DND-41 (cell line): ENCODE measurements at regions not wholly inside any gene's neighbourhood (a gene's known extent, or its start where the extent isn't known, plus 50 kb on each side); places are given as distances from the start of the nearest gene placed in this dataset.

Experiments
- ATAC-seq: fragments of 200-7000 bp; cut with Tn5 transposase; 3 replicates; pipeline ENCODE4 v1.9.1; 2021; ENCODE audit warnings: low read depth; ENCODE audit not compliant: insufficient read depth
- DNase-seq: peaks from one replicate; pipeline ENCODE4 v3.0.0-alpha.2; 2020
- H2AFZ ChIP-seq: 2 replicates; pipeline ENCODE4 v1.6.0; 2012; ENCODE audit warnings: low read depth, low read length
- H3K27ac ChIP-seq: 2 replicates; pipeline ENCODE4 v1.5.1; 2012; ENCODE audit warnings: low read length, inconsistent platforms
- H3K27me3 ChIP-seq: fragments of 200-600 bp; sonication (generic); 2 replicates; pipeline ENCODE4 v1.6.0; 2012; ENCODE audit warnings: low read length, mild to moderate bottlenecking, inconsistent platforms; ENCODE audit not compliant: insufficient read depth, poor library complexity
- H3K36me3 ChIP-seq: 2 replicates; pipeline ENCODE4 v1.5.1; 2012; ENCODE audit warnings: low read length, inconsistent platforms; ENCODE audit not compliant: insufficient read depth
- H3K4me1 ChIP-seq: 2 replicates; pipeline ENCODE4 v1.5.1; 2012; ENCODE audit warnings: mild to moderate bottlenecking, low read length; ENCODE audit not compliant: insufficient read depth
- H3K4me2 ChIP-seq: 2 replicates; pipeline ENCODE4 v1.6.0; 2012; ENCODE audit warnings: mild to moderate bottlenecking, moderate library complexity, low read length, inconsistent platforms; ENCODE audit not compliant: insufficient read depth
- H3K4me3 ChIP-seq, 2 experiments: fragments of 200-600 bp in 1 of 2; shearing (Covaris generic) in 1 of 2; 2 replicates each; pipeline ENCODE4 v1.5.1; 2012 to 2016; ENCODE audit warnings: inconsistent platforms in 2 of 2, low read length in 2 of 2, mild to moderate bottlenecking in 2 of 2, low read depth in 1 of 2, moderate library complexity in 1 of 2
- H3K79me2 ChIP-seq: 2 replicates; pipeline ENCODE4 v1.6.0; 2012; ENCODE audit warnings: low read length, inconsistent platforms; ENCODE audit not compliant: insufficient read depth
- H3K9ac ChIP-seq: 2 replicates; pipeline ENCODE4 v1.6.0; 2012; ENCODE audit warnings: low read depth, mild to moderate bottlenecking, inconsistent platforms, low read length, moderate library complexity
- H3K9me3 ChIP-seq: 2 replicates; pipeline ENCODE4 v1.5.1; 2012; ENCODE audit warnings: low read length, moderate library complexity, mild to moderate bottlenecking, inconsistent platforms; ENCODE audit not compliant: insufficient read depth, severe bottlenecking
- H4K20me1 ChIP-seq: 2 replicates; pipeline ENCODE4 v1.6.0; 2012; ENCODE audit warnings: low read length; ENCODE audit not compliant: insufficient read depth
- CTCF ChIP-seq: IDR thresholded peaks from 2 replicates; pipeline ENCODE4 v1.5.1; 2012; ENCODE audit warnings: borderline replicate concordance, low read length, moderate library complexity, mild to moderate bottlenecking; ENCODE audit not compliant: poor library complexity, severe bottlenecking; ENCODE audit errors: extremely low read depth
- EZH2 ChIP-seq: IDR thresholded peaks from 3 replicates; pipeline ENCODE4 v1.6.1; 2012; ENCODE audit warnings: borderline replicate concordance, low read depth, mild to moderate bottlenecking, moderate library complexity, low read length, inconsistent platforms; ENCODE audit not compliant: severe bottlenecking

GRCh38 chr3:20323307-20323927 lies 137.4 kb upstream of the SGO1 start:
- no peak overlapping the region for H3K27ac ChIP-seq
- no peaks in the 10 kb centered on the region for H3K79me2 ChIP-seq
- no peaks in the 10 kb centered on the region for H3K9me3 ChIP-seq
- H4K20me1 ChIP-seq = no peaks in the 10 kb centered on the region
- ATAC-seq = no peak
- H2AFZ ChIP-seq = no peak overlapping the region
- no peak for DNase-seq
- H3K36me3 ChIP-seq = no peaks in the 10 kb centered on the region
- no peak overlapping the region for H3K4me3 ChIP-seq
- no peaks in the 10 kb centered on the region for H3K4me1 ChIP-seq
- H3K4me2 ChIP-seq = no peak overlapping the region
- TF ChIP-seq CTCF (no peak), EZH2 (no peak)
- no peaks in the 10 kb centered on the region for H3K27me3 ChIP-seq
- no peak overlapping the region for H3K9ac ChIP-seq

- Histone ChIP-seq H3K79me2 (no peaks in the 10 kb centered on the region), H3K36me3 (no peaks in the 10 kb centered on the region), H3K27me3 (no peaks in the 10 kb centered on the region), H4K20me1 (no peaks in the 10 kb centered on the region), H3K27ac (no peak overlapping the region), H3K9ac (no peak overlapping the region), H3K4me3 (no peak overlapping the region), H3K4me2 (no peak overlapping the region), H2AFZ (no peak overlapping the region), H3K9me3 (no peaks in the 10 kb centered on the region), H3K4me1 (no peaks in the 10 kb centered on the region)
- ATAC-seq = no peak
- no peak for DNase-seq
- TF ChIP-seq EZH2 (no peak), CTCF (no peak)
Observed at GRCh38 chr3:20322085-20322484, 136.1 kb upstream of the SGO1 start.

- Histone ChIP-seq H3K36me3 (no peaks in the 10 kb centered on the region), H3K27me3 (no peaks in the 10 kb centered on the region), H3K4me3 (no peak overlapping the region), H3K79me2 (no peaks in the 10 kb centered on the region), H4K20me1 (no peaks in the 10 kb centered on the region), H3K9ac (no peak overlapping the region), H3K4me2 (no peak overlapping the region), H3K4me1 (no peaks in the 10 kb centered on the region), H3K27ac (no peak overlapping the region), H2AFZ (no peak overlapping the region), H3K9me3 (no peaks in the 10 kb centered on the region)
- DNase-seq = no peak
- ATAC-seq = no peak
- TF ChIP-seq EZH2 = no peak
- no peak for TF ChIP-seq CTCF
Observed at GRCh38 chr3:20321391-20322047, 135.5 kb upstream of the SGO1 start.

GRCh38 chr3:20320489-20320888 lies 134.5 kb upstream of the SGO1 start:
- H3K4me3 ChIP-seq = no peak overlapping the region
- no peak for ATAC-seq
- no peaks in the 10 kb centered on the region for H3K27me3 ChIP-seq
- no peaks in the 10 kb centered on the region for H3K36me3 ChIP-seq
- H3K4me2 ChIP-seq = no peak overlapping the region
- H3K9me3 ChIP-seq = no peaks in the 10 kb centered on the region
- no peaks in the 10 kb centered on the region for H4K20me1 ChIP-seq
- no peak for DNase-seq
- TF ChIP-seq CTCF (no peak), EZH2 (no peak)
- H3K27ac ChIP-seq = no peak overlapping the region
- H3K9ac ChIP-seq = no peak overlapping the region
- H3K4me1 ChIP-seq = no peaks in the 10 kb centered on the region
- H3K79me2 ChIP-seq = no peaks in the 10 kb centered on the region
- H2AFZ ChIP-seq = no peak overlapping the region
